ENCODE measurements at regions not wholly inside any gene's neighbourhood (a gene's known extent, or its start where the extent isn't known, plus 50 kb on each side); places are given as distances from the start of the nearest gene placed in this dataset.

GRCh38 chr7:130791746-130792145 is 57.7 kb upstream of the KLF14 start:
- TF ChIP-seq POLR2A (IDR thresholded peaks at IDR 0.05) (no peak), CTCF (IDR thresholded peaks at IDR 0.05 in 4 of 5, conservative IDR thresholded peaks at IDR 0.05 in 1 of 5) (no peak)

All from gastrocnemius medialis (tissue), 4 donors.